CD4-positive, CD25-positive, alpha-beta regulatory T cell (primary cell): ENCODE measurements at regions not wholly inside any gene's neighbourhood (a gene's known extent, or its start where the extent isn't known, plus 50 kb on each side); places are given as distances from the start of the nearest gene placed in this dataset.
"Not testable (repeated sequence)": the region's sequence is repeated elsewhere in the genome, so short reads cannot be mapped to it uniquely, and the experiment has no call there.

Experiments
- ATAC-seq, 2 donors: fragments of 150-1000 bp; cut with Tn5 transposase; one replicate each; pipeline ENCODE4 v1.10.0; 2021; ENCODE audit warnings: low read depth in 2 of 2, moderate number of reproducible peaks in 2 of 2, moderate library complexity in 1 of 2
- DNase-seq, 3 donors: peaks; one replicate each; pipeline versions ENCODE4 v3.0.0 to v3.0.0-alpha.2; 2012 to 2022; ENCODE audit warnings: mixed read lengths in 1 of 3
- H3K27ac ChIP-seq: one replicate; pipeline ENCODE4 v1.7.0; 2013; ENCODE audit warnings: mild to moderate bottlenecking, low read length; ENCODE audit not compliant: insufficient read depth, poor library complexity, severe bottlenecking
- H3K27me3 ChIP-seq: one replicate; pipeline ENCODE4 v1.7.0; 2013; ENCODE audit warnings: low read length; ENCODE audit not compliant: control insufficient read depth, insufficient read depth
- H3K36me3 ChIP-seq: one replicate; pipeline ENCODE4 v1.7.0; 2013; ENCODE audit warnings: mild to moderate bottlenecking, low read length, moderate library complexity; ENCODE audit not compliant: control insufficient read depth, insufficient read depth
- H3K4me1 ChIP-seq: 2 replicates; pipeline ENCODE4 v1.7.0; 2013; ENCODE audit warnings: mild to moderate bottlenecking, low read length; ENCODE audit not compliant: insufficient read depth, control insufficient read depth, poor library complexity, severe bottlenecking
- H3K4me3 ChIP-seq: one replicate; pipeline ENCODE4 v1.7.0; 2013; ENCODE audit warnings: low read depth, mild to moderate bottlenecking, low read length, moderate library complexity
- H3K9me3 ChIP-seq, 2 experiments: 1 replicate in 1 of 2; 2 replicates in 1 of 2; pipeline ENCODE4 v1.7.0; 2013; ENCODE audit warnings: low read length in 2 of 2, mild to moderate bottlenecking in 1 of 2, moderate library complexity in 1 of 2; ENCODE audit not compliant: control insufficient read depth in 2 of 2
- H3K27ac Mint-ChIP-seq, 3 donors: one replicate each; pipeline ENCODE4 v1.8.0; 2020 to 2022; ENCODE audit warnings: mild to moderate bottlenecking in 3 of 3, mixed read lengths in 3 of 3, moderate library complexity in 2 of 3
- H3K27me3 Mint-ChIP-seq: one replicate; pipeline ENCODE4 v1.8.0; 2022; ENCODE audit warnings: mild to moderate bottlenecking, mixed read lengths
- H3K36me3 Mint-ChIP-seq: one replicate; pipeline ENCODE4 v1.8.0; 2020; ENCODE audit warnings: mixed read lengths
- H3K4me1 Mint-ChIP-seq, 4 donors: one replicate each; pipeline ENCODE4 v1.8.0; 2020 to 2022; ENCODE audit warnings: mixed read lengths in 4 of 4, mild to moderate bottlenecking in 1 of 4
- H3K4me3 Mint-ChIP-seq, 4 donors: one replicate each; pipeline ENCODE4 v1.8.0; 2020 to 2022; ENCODE audit warnings: mild to moderate bottlenecking in 4 of 4, mixed read lengths in 4 of 4, moderate library complexity in 3 of 4
- H3K9me3 Mint-ChIP-seq, 7 donors: one replicate each; pipeline ENCODE4 v1.8.0; 2020 to 2022; ENCODE audit warnings: mixed read lengths in 7 of 7, mild to moderate bottlenecking in 3 of 7, moderate library complexity in 2 of 7

DNA sequence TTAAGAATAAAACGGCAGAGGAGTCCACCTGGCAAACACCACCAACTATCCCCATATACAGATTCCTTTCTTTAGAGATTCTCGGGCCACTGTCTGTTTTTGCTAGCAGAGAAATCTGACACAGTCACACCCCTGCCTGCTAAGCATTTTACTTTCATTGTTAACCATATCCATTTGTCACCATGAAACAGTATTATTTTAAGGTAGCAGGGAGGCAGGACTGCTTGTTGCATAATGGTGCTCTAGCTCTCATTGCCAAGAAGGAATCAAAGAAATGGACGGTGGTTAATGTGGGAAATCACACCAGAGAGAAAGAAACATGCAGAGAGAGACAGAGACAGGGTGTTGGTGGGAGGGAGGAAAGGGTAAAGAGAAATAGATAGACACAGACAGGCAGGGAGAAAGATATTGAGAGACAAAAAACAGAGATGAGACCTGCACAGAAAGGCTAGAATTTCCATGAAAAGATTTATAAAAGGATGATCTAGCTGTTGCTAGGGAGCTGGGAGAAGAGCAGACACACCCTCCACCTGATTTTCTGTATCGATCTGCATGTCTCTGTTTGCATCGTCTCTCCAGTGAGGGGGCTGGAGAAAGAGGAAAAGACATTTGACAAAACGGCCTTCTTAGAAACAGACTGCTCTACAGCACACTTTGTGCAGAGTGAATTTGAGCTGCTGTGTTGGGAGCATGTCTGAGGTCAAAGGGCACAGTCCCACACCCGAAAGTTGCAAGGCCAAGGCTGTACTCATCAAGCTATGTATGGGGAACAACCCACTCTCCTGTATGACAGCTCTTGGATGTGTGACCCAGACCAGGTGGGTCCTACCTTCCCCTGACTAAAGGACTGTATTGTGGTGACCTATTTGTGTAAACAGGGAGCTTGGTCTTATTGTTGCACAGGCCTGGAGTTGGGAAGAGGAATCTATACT, 303.1 kb downstream of the FZD1 start:
- H3K27me3 ChIP-seq, result no peaks in the 10 kb centered on the region
- H3K9me3 ChIP-seq, result peaks cover 0 to 2% of the 10 kb centered on the region in 2 experiments
- no peaks in the 10 kb centered on the region for H3K4me1 ChIP-seq
- H3K27ac ChIP-seq, result no peak overlapping the region
- no peaks in the 10 kb centered on the region for H3K36me3 ChIP-seq
- Mint-ChIP-seq H3K27ac (no peak overlapping the region), H3K4me3 (no peak overlapping the region), H3K27me3 (peaks cover 4% of the 10 kb centered on the region), H3K36me3 (no peaks in the 10 kb centered on the region), H3K4me1 (no peaks in the 10 kb centered on the region), H3K9me3 (peaks cover 0 to 15% (median 5%) of the 10 kb centered on the region in 7 donors)
- no peak overlapping the region for H3K4me3 ChIP-seq
- DNase-seq, result no peak
- no peak for ATAC-seq

DNA sequence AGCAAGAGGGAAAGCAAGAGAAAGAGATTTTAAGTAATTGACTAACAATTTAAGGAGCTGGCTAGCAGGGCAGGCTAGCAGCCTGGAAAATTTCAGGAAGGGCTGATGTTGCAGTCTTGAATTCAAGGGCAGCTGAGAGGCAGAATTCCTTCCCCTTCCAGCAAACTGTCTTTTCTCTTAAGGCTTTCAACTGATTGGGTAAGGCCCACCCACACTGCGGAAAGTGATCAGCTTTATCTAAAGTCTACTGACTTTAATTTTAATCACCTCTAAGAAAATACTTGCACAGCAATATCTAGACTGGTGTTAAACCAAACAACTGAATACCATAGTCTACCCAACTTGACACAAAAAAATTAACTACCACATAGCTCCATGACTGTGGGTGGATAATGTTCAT, 303.9 kb downstream of the FZD1 start:
- no peak overlapping the region for H3K4me3 Mint-ChIP-seq
- ATAC-seq (no peak), DNase-seq (no peak)

DNA sequence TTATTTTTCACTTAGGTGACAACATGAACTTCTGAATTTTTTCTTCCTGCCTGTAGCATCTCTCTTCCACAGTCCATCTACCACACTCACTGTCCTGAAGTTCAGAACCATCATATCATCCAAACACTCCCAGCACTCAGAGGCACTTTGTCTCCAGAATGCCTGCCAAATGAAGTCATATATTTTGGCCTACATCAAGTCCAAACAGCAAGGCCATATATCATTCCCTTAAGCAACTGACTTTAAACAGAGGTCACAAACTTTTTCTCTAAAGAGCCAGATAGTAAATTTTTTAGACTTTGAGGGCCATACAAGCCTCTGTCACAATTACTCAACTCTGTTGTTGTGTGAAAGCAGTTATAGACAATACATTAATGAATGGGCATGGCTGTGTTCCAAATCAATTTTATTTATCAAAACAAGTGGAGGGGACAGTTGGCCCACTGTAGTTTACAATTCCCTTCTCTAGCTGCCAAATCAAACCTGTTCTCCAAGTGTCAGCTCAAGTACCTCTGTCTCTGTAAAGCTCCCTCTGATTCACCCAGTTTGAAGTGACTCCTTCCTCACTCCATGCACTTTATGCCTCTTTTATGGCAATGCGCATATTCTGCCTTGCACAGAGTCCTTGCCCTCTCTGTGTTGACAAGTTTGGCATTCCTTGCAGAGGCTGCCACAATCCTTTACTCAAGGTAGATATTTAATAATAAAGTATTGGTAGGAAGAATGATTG, 305.7 kb downstream of the FZD1 start:
- Histone ChIP-seq H3K27me3 (no peaks in the 10 kb centered on the region), H3K36me3 (no peaks in the 10 kb centered on the region), H3K4me3 (no peak overlapping the region), H3K4me1 (no peaks in the 10 kb centered on the region), H3K9me3 (no peaks in the 10 kb centered on the region), H3K27ac (no peak overlapping the region)
- Mint-ChIP-seq H3K36me3 (no peaks in the 10 kb centered on the region), H3K27me3 (peaks cover 4% of the 10 kb centered on the region), H3K4me1 (no peaks in the 10 kb centered on the region), H3K4me3 (no peak overlapping the region), H3K9me3 (peaks cover 2 to 19% (median 6%) of the 10 kb centered on the region in 7 donors), H3K27ac (peak overlapping the region in 1 of 3 donors; percentile 96)
- ATAC-seq, result no peak
- DNase-seq, result no peak

More for the DNA sequence above, 303.9 kb downstream of the FZD1 start:
- no peak overlapping the region for H3K4me3 ChIP-seq
- H3K4me1 Mint-ChIP-seq, result no peaks in the 10 kb centered on the region
- no peaks in the 10 kb centered on the region for H3K36me3 Mint-ChIP-seq
- H3K27ac Mint-ChIP-seq, result no peak overlapping the region
- no peaks in the 10 kb centered on the region for H3K36me3 ChIP-seq
- peaks cover 0 to 2% of the 10 kb centered on the region in 2 experiments for H3K9me3 ChIP-seq
- no peaks in the 10 kb centered on the region for H3K27me3 ChIP-seq
- H3K27ac ChIP-seq, result no peak overlapping the region
- no peaks in the 10 kb centered on the region for H3K4me1 ChIP-seq
- peaks cover 4% of the 10 kb centered on the region for H3K27me3 Mint-ChIP-seq
- H3K9me3 Mint-ChIP-seq, result peaks cover 0 to 15% (median 6%) of the 10 kb centered on the region in 7 donors

DNA sequence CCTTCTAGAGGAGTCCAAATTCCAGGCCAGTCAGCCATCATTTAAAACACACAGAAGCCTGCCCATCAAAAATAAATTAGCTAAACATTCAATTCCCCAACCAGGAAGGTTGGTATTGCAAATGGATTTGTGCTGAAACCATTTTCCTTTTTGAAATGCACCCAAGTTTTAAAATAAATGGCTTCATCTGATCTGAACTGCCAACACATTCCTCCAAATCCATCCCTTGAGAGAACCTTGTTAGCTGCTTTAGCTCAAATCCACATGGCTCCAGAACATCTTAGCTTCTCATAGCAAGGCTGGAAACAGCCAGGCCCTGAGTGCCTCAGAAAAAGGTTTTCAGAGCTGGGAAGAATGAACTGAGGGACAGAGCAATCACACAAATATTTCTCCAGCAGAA, 306.3 kb downstream of the FZD1 start:
- H3K27me3 Mint-ChIP-seq, result peaks cover 4% of the 10 kb centered on the region
- no peak overlapping the region for H3K27ac Mint-ChIP-seq
- ATAC-seq (no peak), DNase-seq (no peak)
- H3K4me3 ChIP-seq, result no peak overlapping the region
- peaks cover 2 to 15% (median 6%) of the 10 kb centered on the region in 7 donors for H3K9me3 Mint-ChIP-seq
- no peaks in the 10 kb centered on the region for H3K27me3 ChIP-seq
- H3K36me3 Mint-ChIP-seq, result no peaks in the 10 kb centered on the region
- H3K4me1 Mint-ChIP-seq, result no peaks in the 10 kb centered on the region
- no peaks in the 10 kb centered on the region for H3K4me1 ChIP-seq
- no peaks in the 10 kb centered on the region for H3K36me3 ChIP-seq
- no peak overlapping the region for H3K27ac ChIP-seq
- no peak overlapping the region for H3K4me3 Mint-ChIP-seq
- no peaks in the 10 kb centered on the region for H3K9me3 ChIP-seq

DNA sequence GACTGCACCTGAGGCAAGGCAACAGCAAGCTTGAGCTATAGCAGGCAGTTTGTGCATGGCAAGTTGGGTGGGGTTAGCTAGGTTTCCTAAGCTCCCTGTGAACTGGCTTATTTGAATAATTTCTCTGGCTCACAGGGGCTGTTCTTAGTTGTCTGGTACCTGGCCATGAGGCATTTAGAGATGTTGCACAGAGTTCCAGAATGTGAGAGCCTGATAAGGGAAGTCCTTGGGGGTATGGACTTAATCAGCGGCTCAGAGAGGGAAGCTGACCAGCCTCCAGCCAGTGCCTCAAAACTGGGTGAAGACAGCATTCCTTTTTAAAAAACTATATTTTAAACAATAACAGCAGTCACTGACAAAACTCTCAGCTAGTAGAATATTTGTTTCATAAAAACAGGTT, 307.4 kb downstream of the FZD1 start:
- Mint-ChIP-seq H3K9me3 (peaks cover 2 to 15% (median 6%) of the 10 kb centered on the region in 7 donors), H3K4me3 (no peak overlapping the region), H3K4me1 (no peaks in the 10 kb centered on the region), H3K27ac (no peak overlapping the region), H3K27me3 (peaks cover 4% of the 10 kb centered on the region), H3K36me3 (no peaks in the 10 kb centered on the region)
- no peaks in the 10 kb centered on the region for H3K4me1 ChIP-seq
- H3K27me3 ChIP-seq, result no peaks in the 10 kb centered on the region
- DNase-seq (no peak), ATAC-seq (no peak)
- H3K36me3 ChIP-seq, result no peaks in the 10 kb centered on the region
- no peak overlapping the region for H3K4me3 ChIP-seq
- H3K27ac ChIP-seq, result no peak overlapping the region
- H3K9me3 ChIP-seq, result no peaks in the 10 kb centered on the region

DNA sequence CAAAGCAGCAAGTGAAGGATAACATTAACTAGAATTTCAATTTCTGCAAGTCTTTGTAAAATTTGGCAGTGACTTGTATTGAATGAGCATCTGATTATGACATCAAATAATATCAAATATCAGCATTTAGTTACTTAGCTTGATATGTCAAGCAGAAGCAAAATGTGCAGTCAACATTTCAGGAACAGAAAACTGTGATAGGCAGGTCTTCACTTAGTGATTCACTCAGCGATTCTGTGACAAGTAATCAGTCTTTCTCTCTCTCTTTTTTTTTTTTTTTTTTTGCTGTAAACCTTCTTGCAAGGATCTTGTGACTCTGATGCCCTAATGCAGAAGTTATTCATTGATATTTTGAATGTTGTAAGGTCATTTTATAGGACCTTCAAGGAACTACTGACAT, 307.1 kb downstream of the MTERF1 start:
- peaks cover 0 to 18% (median 6%) of the 10 kb centered on the region in 7 donors for H3K9me3 Mint-ChIP-seq
- Histone ChIP-seq H3K9me3 (no peaks in the 10 kb centered on the region), H3K27me3 (no peaks in the 10 kb centered on the region)

DNA sequence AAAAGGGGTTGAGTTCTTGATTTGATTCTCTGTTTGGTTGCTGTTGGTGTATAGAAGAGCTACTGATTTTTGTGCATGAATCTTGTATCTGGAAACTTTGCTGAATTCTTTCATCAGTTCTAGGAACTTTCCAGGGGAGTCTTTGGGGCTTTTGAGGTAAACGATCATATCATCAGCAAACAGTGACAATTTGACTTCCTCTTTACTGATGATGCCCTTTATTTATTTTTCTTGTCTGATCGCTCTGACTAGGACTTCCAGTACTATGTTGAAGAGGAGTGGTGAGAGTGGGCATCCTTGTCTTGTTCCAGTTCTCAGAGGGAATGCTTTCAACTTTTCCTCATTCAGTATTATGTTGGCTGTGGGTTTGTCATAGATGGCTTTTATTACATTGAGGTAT, 304.0 kb downstream of the MTERF1 start:
- not testable (repeated sequence) for H3K27ac ChIP-seq, ATAC-seq, H3K4me3 Mint-ChIP-seq, DNase-seq, H3K9me3 ChIP-seq, H3K27me3 ChIP-seq, H3K27me3 Mint-ChIP-seq, H3K27ac Mint-ChIP-seq, H3K36me3 ChIP-seq, H3K4me3 ChIP-seq, H3K4me1 Mint-ChIP-seq, H3K36me3 Mint-ChIP-seq, H3K4me1 ChIP-seq
- H3K9me3 Mint-ChIP-seq, result peaks cover 1 to 15% (median 5%) of the 10 kb centered on the region in 7 donors

More for the DNA sequence above, 307.1 kb downstream of the MTERF1 start:
- no peaks in the 10 kb centered on the region for H3K36me3 Mint-ChIP-seq
- no peaks in the 10 kb centered on the region for H3K4me1 Mint-ChIP-seq
- ATAC-seq, result no peak
- peaks cover 4% of the 10 kb centered on the region for H3K27me3 Mint-ChIP-seq
- Histone ChIP-seq H3K4me1 (no peaks in the 10 kb centered on the region), H3K4me3 (no peak overlapping the region), H3K27ac (no peak overlapping the region), H3K36me3 (no peaks in the 10 kb centered on the region)
- no peak overlapping the region for H3K4me3 Mint-ChIP-seq
- DNase-seq, result no peak
- no peak overlapping the region for H3K27ac Mint-ChIP-seq
